ENCODE measurements at regions not wholly inside any gene's neighbourhood (a gene's known extent, or its start where the extent isn't known, plus 50 kb on each side); places are given as distances from the start of the nearest gene placed in this dataset.

DNA sequence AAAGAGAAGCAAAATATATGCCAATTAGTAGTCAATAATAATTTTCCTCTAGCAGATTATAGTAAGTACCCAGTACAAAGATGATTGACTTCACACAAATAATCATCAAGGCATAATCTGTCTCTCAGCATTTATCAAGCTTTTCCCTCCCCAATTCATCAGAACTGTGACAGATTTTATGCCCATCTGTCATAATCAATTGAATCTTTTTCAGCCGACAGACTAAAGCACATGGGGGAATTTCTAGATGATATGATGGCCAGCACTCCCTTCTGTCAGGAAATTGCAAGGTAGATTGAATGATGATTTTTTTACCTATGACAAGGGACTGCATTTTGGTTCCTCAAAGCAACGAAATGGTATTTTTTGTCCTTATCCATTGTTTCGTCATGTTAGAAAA lies 227.1 kb upstream of the CYLC2 start:
- TF ChIP-seq, protein P1, sequence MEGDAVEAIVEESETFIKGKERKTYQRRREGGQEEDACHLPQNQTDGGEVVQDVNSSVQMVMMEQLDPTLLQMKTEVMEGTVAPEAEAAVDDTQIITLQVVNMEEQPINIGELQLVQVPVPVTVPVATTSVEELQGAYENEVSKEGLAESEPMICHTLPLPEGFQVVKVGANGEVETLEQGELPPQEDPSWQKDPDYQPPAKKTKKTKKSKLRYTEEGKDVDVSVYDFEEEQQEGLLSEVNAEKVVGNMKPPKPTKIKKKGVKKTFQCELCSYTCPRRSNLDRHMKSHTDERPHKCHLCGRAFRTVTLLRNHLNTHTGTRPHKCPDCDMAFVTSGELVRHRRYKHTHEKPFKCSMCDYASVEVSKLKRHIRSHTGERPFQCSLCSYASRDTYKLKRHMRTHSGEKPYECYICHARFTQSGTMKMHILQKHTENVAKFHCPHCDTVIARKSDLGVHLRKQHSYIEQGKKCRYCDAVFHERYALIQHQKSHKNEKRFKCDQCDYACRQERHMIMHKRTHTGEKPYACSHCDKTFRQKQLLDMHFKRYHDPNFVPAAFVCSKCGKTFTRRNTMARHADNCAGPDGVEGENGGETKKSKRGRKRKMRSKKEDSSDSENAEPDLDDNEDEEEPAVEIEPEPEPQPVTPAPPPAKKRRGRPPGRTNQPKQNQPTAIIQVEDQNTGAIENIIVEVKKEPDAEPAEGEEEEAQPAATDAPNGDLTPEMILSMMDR (conservative IDR thresholded peaks at IDR 0.05; ENCODE audit: low read length): no peak
- TF ChIP-seq EZH2phosphoT487 (IDR thresholded peaks at IDR 0.05; ENCODE audit: borderline replicate concordance): no peak
